ENCODE measurements at regions not wholly inside any gene's neighbourhood (a gene's known extent, or its start where the extent isn't known, plus 50 kb on each side); places are given as distances from the start of the nearest gene placed in this dataset.

- H3K36me3 ChIP-seq (ENCODE audit: control insufficient read depth in 1 of 2, insufficient read depth in 2 of 2, low read length in 2 of 2), result no peaks in the 10 kb centered on the region
- BruUV-seq (replicated peaks), result no TSS peak
- H3K9me3 ChIP-seq (ENCODE audit: control insufficient read depth in 1 of 2, insufficient read depth in 1 of 2, low read depth in 1 of 2, low read length in 2 of 2), result no peaks in the 10 kb centered on the region
- no peak overlapping the region for H3K4me2 ChIP-seq (ENCODE audit: low read length)
- POLR2A ChIA-PET, result no interaction called here
- no peak for ATAC-seq
- H3K9ac ChIP-seq (ENCODE audit: low read length), result no peak overlapping the region
- H3K9me2 ChIP-seq (ENCODE audit: insufficient read depth), result no peaks in the 10 kb centered on the region
- CTCF ChIA-PET, result interaction anchor here (0.9 kb wide), 1 partner anchor 184 kb away, joined by 3 read pairs; no protein-coding TSS in a partner anchor
- H3K79me2 ChIP-seq (ENCODE audit: insufficient read depth, low read length), result no peaks in the 10 kb centered on the region
- no peak for TF ChIP-seq CTCF (IDR thresholded peaks at IDR 0.05 in 2 of 3, conservative IDR thresholded peaks at IDR 0.05 in 1 of 3; ENCODE audit: borderline replicate concordance in 1 of 3, insufficient read depth in 1 of 3, low read depth in 2 of 3, low read length in 2 of 3)
- TF ChIP-seq ZNF274 (IDR thresholded peaks at IDR 0.05; ENCODE audit: low read depth, low read length), result no peak
- TF ChIP-seq ZFX (IDR thresholded peaks at IDR 0.05), result no peak
- no peak for TF ChIP-seq SIN3A (IDR thresholded peaks at IDR 0.05; ENCODE audit: low read depth)
- TF ChIP-seq CBX3 (IDR thresholded peaks at IDR 0.05; ENCODE audit: low read depth), result no peak
- no peak for TF ChIP-seq MAX (IDR thresholded peaks at IDR 0.05)
- no peak for TF ChIP-seq JUND (IDR thresholded peaks at IDR 0.05)
- no peak for TF ChIP-seq SP1 (IDR thresholded peaks at IDR 0.05; ENCODE audit: low read depth)
- TF ChIP-seq SRF (IDR thresholded peaks at IDR 0.05; ENCODE audit: low read depth), result no peak
- TF ChIP-seq ELF1 (IDR thresholded peaks at IDR 0.05; ENCODE audit: borderline replicate concordance, low read depth), result no peak
- no peak for TF ChIP-seq FOSL1 (IDR thresholded peaks at IDR 0.05; ENCODE audit: low read depth)
- no peak for TF ChIP-seq POLR2A (IDR thresholded peaks at IDR 0.05; ENCODE audit: borderline replicate concordance, extremely low read depth, insufficient read depth, insufficient read length)
- TF ChIP-seq YY1 (IDR thresholded peaks at IDR 0.05; ENCODE audit: extremely low read depth, insufficient replicate concordance, low read depth, low read length), result no peak
- TF ChIP-seq RAD21 (IDR thresholded peaks at IDR 0.05; ENCODE audit: low read depth), result no peak
- TF ChIP-seq REST (IDR thresholded peaks at IDR 0.05; ENCODE audit: low read depth), result no peak
- no peak for TF ChIP-seq EZH2phosphoT487 (IDR thresholded peaks at IDR 0.05; ENCODE audit: borderline replicate concordance)
- TF ChIP-seq EZH2 (IDR thresholded peaks at IDR 0.05), result no peak
- no peak for TF ChIP-seq EGR1 (IDR thresholded peaks at IDR 0.05; ENCODE audit: low read depth)
- TF ChIP-seq POLR2AphosphoS5 (IDR thresholded peaks at IDR 0.05; ENCODE audit: low read depth, low read length), result no peak
- no peak for TF ChIP-seq ZBTB33 (IDR thresholded peaks at IDR 0.05; ENCODE audit: extremely low read depth, insufficient replicate concordance, low read length)
- no peak for DNase-seq (ENCODE audit: low read depth, low spot score)
- H2AFZ ChIP-seq (ENCODE audit: low read depth, low read length, poor library complexity, severe bottlenecking), result no peak overlapping the region
- intact Hi-C loops (cut with micrococcal nuclease), result loop anchor here (2.0 to 5.0 kb wide), 3 partner anchors 63 to 263 kb away; partner anchors contain the start of genes MDH2 and STYXL1
- no peaks in the 10 kb centered on the region for H3K4me1 ChIP-seq (ENCODE audit: control insufficient read depth in 1 of 2, insufficient read depth in 2 of 2, low read length in 2 of 2)
- RAD21 ChIA-PET (ENCODE audit: low non-redundant PET in 1 of 2, low total read pairs in 2 of 2, uncharacterized antibody in 2 of 2, unreplicated experiment in 2 of 2), result no interaction called here
- no peak overlapping the region for H3K4me3 ChIP-seq (replicated peaks in 1 of 2; ENCODE audit: low read depth in 1 of 2, low read length in 2 of 2)
- no peak overlapping the region for H3K27ac ChIP-seq (ENCODE audit: low read depth, low read length)
- H3K27me3 ChIP-seq (ENCODE audit: insufficient read depth, low read length), result no peaks in the 10 kb centered on the region
- no peaks in the 10 kb centered on the region for H4K20me1 ChIP-seq (ENCODE audit: insufficient read depth)
Measured at GRCh38 chr7:76129836-76130235, 71.9 kb upstream of the SRRM3 start.
